Vagina (tissue), 2 donors: ENCODE measurements at regions not wholly inside any gene's neighbourhood (a gene's known extent, or its start where the extent isn't known, plus 50 kb on each side); places are given as distances from the start of the nearest gene placed in this dataset.

Source experiments
- POLR2A ChIP-seq, 2 donors: fragments of 450-650 bp; IDR thresholded peaks; one replicate each; pipeline ENCODE4 v1.6.1; 2017; ENCODE audit warnings: antibody characterized with exemption in 2 of 2, mild to moderate bottlenecking in 2 of 2, moderate library complexity in 2 of 2
- POLR2AphosphoS5 ChIP-seq, 2 donors: sonication (generic); formaldehyde crosslinking; IDR thresholded peaks; one replicate each; pipeline ENCODE4 v1.9.0; 2017; ENCODE audit warnings: antibody characterized with exemption in 2 of 2, mild to moderate bottlenecking in 2 of 2, low read depth in 1 of 2; ENCODE audit not compliant: insufficient read depth in 1 of 2
- TF ChIP-seq, protein P1 (sequence below), 3 experiments: fragments of 450-650 bp in 2 of 3; fragments of 200-600 bp in 1 of 3; sonication (generic) in 1 of 3; IDR thresholded peaks; one replicate each; pipeline ENCODE4 v1.5.1; 2017 to 2019; ENCODE audit warnings: antibody characterized with exemption in 3 of 3, mild to moderate bottlenecking in 2 of 3, moderate library complexity in 2 of 3

DNA sequence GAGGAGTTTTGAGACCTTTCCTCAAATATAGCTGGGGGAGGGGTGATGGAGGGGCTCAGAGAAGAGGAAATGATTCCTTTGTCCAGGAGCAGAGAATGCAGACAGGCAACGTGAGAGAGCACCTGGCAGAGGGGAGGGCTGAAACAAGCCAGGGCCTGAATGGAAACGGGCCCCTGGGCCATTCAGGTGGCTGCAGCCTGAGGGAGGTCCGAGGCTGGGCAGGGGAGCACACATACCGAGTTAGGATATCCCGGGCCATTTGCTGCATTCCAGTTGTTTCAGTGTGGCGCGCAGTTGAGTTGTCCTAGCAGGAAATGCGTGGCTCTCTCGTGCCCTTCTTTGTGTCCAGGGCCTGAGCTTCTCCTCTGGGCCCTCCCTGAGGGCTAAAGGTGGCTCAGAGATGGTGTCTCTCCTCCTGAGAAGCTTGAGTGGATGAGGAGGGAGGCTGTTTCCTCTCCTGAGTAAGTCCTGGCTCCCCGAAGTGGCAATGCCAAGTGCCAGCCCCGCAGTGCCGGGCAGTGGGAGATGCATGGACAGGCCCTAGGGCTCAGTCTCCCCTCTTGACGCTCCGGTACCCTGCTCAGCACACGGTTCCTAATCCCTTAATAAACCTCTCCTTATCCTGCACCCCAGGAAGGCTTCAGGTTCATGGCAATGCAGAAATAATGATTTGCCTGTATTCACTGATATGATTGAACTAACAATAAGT is 85.5 kb upstream of the VRK1 start:
- TF ChIP-seq POLR2A (IDR thresholded peaks at IDR 0.05): no peak
- TF ChIP-seq, protein P1, sequence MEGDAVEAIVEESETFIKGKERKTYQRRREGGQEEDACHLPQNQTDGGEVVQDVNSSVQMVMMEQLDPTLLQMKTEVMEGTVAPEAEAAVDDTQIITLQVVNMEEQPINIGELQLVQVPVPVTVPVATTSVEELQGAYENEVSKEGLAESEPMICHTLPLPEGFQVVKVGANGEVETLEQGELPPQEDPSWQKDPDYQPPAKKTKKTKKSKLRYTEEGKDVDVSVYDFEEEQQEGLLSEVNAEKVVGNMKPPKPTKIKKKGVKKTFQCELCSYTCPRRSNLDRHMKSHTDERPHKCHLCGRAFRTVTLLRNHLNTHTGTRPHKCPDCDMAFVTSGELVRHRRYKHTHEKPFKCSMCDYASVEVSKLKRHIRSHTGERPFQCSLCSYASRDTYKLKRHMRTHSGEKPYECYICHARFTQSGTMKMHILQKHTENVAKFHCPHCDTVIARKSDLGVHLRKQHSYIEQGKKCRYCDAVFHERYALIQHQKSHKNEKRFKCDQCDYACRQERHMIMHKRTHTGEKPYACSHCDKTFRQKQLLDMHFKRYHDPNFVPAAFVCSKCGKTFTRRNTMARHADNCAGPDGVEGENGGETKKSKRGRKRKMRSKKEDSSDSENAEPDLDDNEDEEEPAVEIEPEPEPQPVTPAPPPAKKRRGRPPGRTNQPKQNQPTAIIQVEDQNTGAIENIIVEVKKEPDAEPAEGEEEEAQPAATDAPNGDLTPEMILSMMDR (IDR thresholded peaks at IDR 0.05): no peak
- TF ChIP-seq POLR2AphosphoS5 (IDR thresholded peaks at IDR 0.05; ENCODE audit: insufficient read depth in 1 of 2, low read depth in 1 of 2): no peak
